ENCODE measurements at regions not wholly inside any gene's neighbourhood (a gene's known extent, or its start where the extent isn't known, plus 50 kb on each side); places are given as distances from the start of the nearest gene placed in this dataset.

DNA sequence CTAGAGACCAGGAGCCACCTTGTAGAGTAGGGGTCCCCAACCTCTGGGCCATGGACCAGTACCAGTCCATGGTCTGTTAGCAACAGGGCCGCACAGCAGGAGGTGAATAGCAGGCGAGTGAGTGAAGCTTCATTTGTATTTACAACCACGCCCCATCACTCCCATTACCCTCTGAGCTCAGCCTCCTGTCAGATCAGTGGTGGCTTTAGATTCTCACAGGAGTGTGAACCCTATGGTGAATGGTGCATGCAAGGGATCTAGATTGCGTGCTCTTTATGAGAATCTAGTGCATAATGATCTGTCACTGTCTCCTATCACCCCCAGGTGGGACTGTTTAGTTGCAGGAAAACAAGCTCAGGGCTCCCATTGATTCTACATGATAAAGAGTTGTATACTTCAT is 303.6 kb downstream of the KCNRG start:
- H3K27me3 ChIP-seq (replicated peaks in 1 of 4; ENCODE audit: control extremely low read depth in 1 of 4, control insufficient read depth in 3 of 4, insufficient read depth in 4 of 4, low read length in 3 of 4): no peaks in the 10 kb centered on the region
- no peak for TF ChIP-seq EZH2 (IDR thresholded peaks at IDR 0.05; ENCODE audit: borderline replicate concordance, insufficient read depth, low read depth, low read length, poor library complexity, severe bottlenecking)
- TF ChIP-seq, protein P1, sequence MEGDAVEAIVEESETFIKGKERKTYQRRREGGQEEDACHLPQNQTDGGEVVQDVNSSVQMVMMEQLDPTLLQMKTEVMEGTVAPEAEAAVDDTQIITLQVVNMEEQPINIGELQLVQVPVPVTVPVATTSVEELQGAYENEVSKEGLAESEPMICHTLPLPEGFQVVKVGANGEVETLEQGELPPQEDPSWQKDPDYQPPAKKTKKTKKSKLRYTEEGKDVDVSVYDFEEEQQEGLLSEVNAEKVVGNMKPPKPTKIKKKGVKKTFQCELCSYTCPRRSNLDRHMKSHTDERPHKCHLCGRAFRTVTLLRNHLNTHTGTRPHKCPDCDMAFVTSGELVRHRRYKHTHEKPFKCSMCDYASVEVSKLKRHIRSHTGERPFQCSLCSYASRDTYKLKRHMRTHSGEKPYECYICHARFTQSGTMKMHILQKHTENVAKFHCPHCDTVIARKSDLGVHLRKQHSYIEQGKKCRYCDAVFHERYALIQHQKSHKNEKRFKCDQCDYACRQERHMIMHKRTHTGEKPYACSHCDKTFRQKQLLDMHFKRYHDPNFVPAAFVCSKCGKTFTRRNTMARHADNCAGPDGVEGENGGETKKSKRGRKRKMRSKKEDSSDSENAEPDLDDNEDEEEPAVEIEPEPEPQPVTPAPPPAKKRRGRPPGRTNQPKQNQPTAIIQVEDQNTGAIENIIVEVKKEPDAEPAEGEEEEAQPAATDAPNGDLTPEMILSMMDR (IDR thresholded peaks at IDR 0.05): no peak
- Mint-ChIP-seq H3K27ac (no peak overlapping the region), H3K27me3 (no peaks in the 10 kb centered on the region), H3K4me3 (no peak overlapping the region), H3K9me3 (ENCODE audit: insufficient read depth) (peaks cover 3% of the 10 kb centered on the region), H3K4me1 (peaks cover 11% of the 10 kb centered on the region)
- no peak overlapping the region for H3K4me3 ChIP-seq (ENCODE audit: control extremely low read depth in 1 of 5, extremely low read depth in 1 of 5, insufficient read depth in 1 of 5, low read depth in 2 of 5, low read length in 4 of 5)
- H4K20me1 ChIP-seq (ENCODE audit: control insufficient read depth, insufficient read depth, low read length, poor library complexity, severe bottlenecking): no peaks in the 10 kb centered on the region
- H2AFZ ChIP-seq (ENCODE audit: insufficient read depth, low read depth, low read length, poor library complexity, severe bottlenecking): no peak overlapping the region
- H3K9me3 ChIP-seq (ENCODE audit: control extremely low read depth in 1 of 3, control insufficient read depth in 2 of 3, insufficient read depth in 1 of 3, low read length in 2 of 3): peaks cover 0 to 4% (median 2%) of the 10 kb centered on the region in 3 donors
- no CpG with 5 or more reads among the region's 4 CpGs for WGBS (ENCODE audit: insufficient coverage)
- no peak overlapping the region for H3K9ac ChIP-seq (ENCODE audit: low read length)
- DNase-seq (no peak), ATAC-seq (ENCODE audit: low read depth) (no peak)
- H3K79me2 ChIP-seq (ENCODE audit: control insufficient read depth, insufficient read depth, low read length): no peaks in the 10 kb centered on the region
- no peaks in the 10 kb centered on the region for H3K36me3 ChIP-seq (replicated peaks in 1 of 2; ENCODE audit: control extremely low read depth in 1 of 2, control insufficient read depth in 1 of 2, extremely low read depth in 1 of 2, insufficient read depth in 2 of 2, low read length in 1 of 2)
- POLR2A ChIA-PET: no interaction called here
- no peak overlapping the region for H3K27ac ChIP-seq (ENCODE audit: low read length in 2 of 2)
- no peak overlapping the region for H3K4me2 ChIP-seq (replicated peaks; ENCODE audit: low read depth, low read length, poor library complexity, severe bottlenecking)
- intact Hi-C loops (cut with micrococcal nuclease): loop anchor here (5.0 kb wide), 1 partner anchor 48 kb away; no protein-coding TSS in a partner anchor
- H3K4me1 ChIP-seq (ENCODE audit: control insufficient read depth in 2 of 2, insufficient read depth in 2 of 2, low read length in 2 of 2): peaks cover 7 to 8% of the 10 kb centered on the region in 2 donors
- CTCF ChIA-PET: interaction anchor here (1.6 kb wide), 1 partner anchor 482 kb away, joined by 4 read pairs; no protein-coding TSS in a partner anchor

DNA sequence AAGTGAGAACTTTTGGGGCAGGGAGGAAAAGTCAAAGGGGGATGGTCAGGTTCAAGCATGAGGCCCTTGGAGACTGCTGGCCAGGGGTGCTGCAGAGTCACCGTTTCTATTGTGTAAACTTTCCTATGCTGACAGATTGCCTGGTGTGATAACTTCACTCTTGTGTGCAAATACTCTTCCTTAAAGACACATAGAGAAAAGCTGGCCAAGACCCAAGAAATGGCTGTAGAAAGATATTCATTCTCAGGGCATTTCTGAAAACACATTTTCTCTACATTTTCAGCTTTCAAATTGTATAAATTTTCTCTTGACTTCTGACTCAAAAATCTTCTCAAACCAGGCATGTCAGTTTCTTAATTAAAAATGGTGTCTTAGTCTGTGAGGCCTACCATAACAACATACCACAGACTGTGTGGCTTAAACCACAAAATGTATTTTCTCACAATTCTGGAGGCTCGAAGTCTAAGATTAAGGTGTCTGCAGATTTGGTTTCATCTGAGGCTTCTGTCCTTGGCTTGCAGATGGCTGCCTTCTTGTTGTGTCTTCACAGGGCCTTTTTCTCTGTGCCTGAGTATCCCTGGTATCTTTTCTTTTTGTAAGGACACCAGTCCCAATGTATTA is 304.5 kb downstream of the KCNRG start:
- no peak for ATAC-seq (ENCODE audit: low read depth)
- peak overlapping the region; percentile 57 for H2AFZ ChIP-seq (ENCODE audit: insufficient read depth, low read depth, low read length, poor library complexity, severe bottlenecking)
- H3K79me2 ChIP-seq (ENCODE audit: control insufficient read depth, insufficient read depth, low read length): no peaks in the 10 kb centered on the region
- Mint-ChIP-seq H3K9me3 (ENCODE audit: insufficient read depth) (peaks cover 3% of the 10 kb centered on the region), H3K27ac (peak overlapping the region; percentile 16), H3K4me1 (peaks cover 10% of the 10 kb centered on the region), H3K4me3 (no peak overlapping the region), H3K27me3 (no peaks in the 10 kb centered on the region)
- H3K4me2 ChIP-seq (replicated peaks; ENCODE audit: low read depth, low read length, poor library complexity, severe bottlenecking): no peak overlapping the region
- no peaks in the 10 kb centered on the region for H3K27me3 ChIP-seq (replicated peaks in 1 of 4; ENCODE audit: control extremely low read depth in 1 of 4, control insufficient read depth in 3 of 4, insufficient read depth in 4 of 4, low read length in 3 of 4)
- no peaks in the 10 kb centered on the region for H4K20me1 ChIP-seq (ENCODE audit: control insufficient read depth, insufficient read depth, low read length, poor library complexity, severe bottlenecking)
- WGBS (ENCODE audit: insufficient coverage): 0% methylated on average over 1 of the region's 2 CpGs
- no peak overlapping the region for H3K27ac ChIP-seq (ENCODE audit: low read length in 2 of 2)
- peaks cover 7 to 8% of the 10 kb centered on the region in 2 donors for H3K4me1 ChIP-seq (ENCODE audit: control insufficient read depth in 2 of 2, insufficient read depth in 2 of 2, low read length in 2 of 2)
- ChIA-PET POLR2A (no interaction called here), CTCF (interaction anchor here (0.9 to 1.6 kb wide), 2 partner anchors 481 to 595 kb away, joined by 3 to 4 read pairs; no protein-coding TSS in a partner anchor)
- no peak overlapping the region for H3K9ac ChIP-seq (ENCODE audit: low read length)
- H3K9me3 ChIP-seq (ENCODE audit: control extremely low read depth in 1 of 3, control insufficient read depth in 2 of 3, insufficient read depth in 1 of 3, low read length in 2 of 3): peaks cover 0 to 4% (median 2%) of the 10 kb centered on the region in 3 donors
- intact Hi-C loops (cut with micrococcal nuclease): loop anchor here (5.0 kb wide), 1 partner anchor 48 kb away; no protein-coding TSS in a partner anchor
- TF ChIP-seq, protein P1 (IDR thresholded peaks at IDR 0.05): no peak
- TF ChIP-seq EZH2 (IDR thresholded peaks at IDR 0.05; ENCODE audit: borderline replicate concordance, insufficient read depth, low read depth, low read length, poor library complexity, severe bottlenecking): no peak
- H3K36me3 ChIP-seq (replicated peaks in 1 of 2; ENCODE audit: control extremely low read depth in 1 of 2, control insufficient read depth in 1 of 2, extremely low read depth in 1 of 2, insufficient read depth in 2 of 2, low read length in 1 of 2): no peaks in the 10 kb centered on the region
- no peak overlapping the region for H3K4me3 ChIP-seq (ENCODE audit: control extremely low read depth in 1 of 5, extremely low read depth in 1 of 5, insufficient read depth in 1 of 5, low read depth in 2 of 5, low read length in 4 of 5)
- no peak for DNase-seq
